Neuronal stem cell (in vitro differentiated cells): ENCODE measurements at regions not wholly inside any gene's neighbourhood (a gene's known extent, or its start where the extent isn't known, plus 50 kb on each side); places are given as distances from the start of the nearest gene placed in this dataset.
"Not testable (repeated sequence)": the region's sequence is repeated elsewhere in the genome, so short reads cannot be mapped to it uniquely, and the experiment has no call there.

Experiments used
- DNase-seq: peaks from one replicate; pipeline ENCODE4 v3.0.0-alpha.2; 2013; ENCODE audit warnings: low spot score
- H2AFZ ChIP-seq: one replicate; pipeline ENCODE4 v1.6.1; 2013; ENCODE audit warnings: mild to moderate bottlenecking, low read length, inconsistent platforms
- H2AK5ac ChIP-seq: 2 replicates; pipeline ENCODE4 v1.6.1; 2013; ENCODE audit warnings: low read depth, mild to moderate bottlenecking, inconsistent platforms, low read length, moderate library complexity, mixed read lengths
- H2BK120ac ChIP-seq: 2 replicates; pipeline ENCODE4 v1.6.1; 2013; ENCODE audit warnings: low read depth, mild to moderate bottlenecking, inconsistent platforms, low read length, moderate library complexity, mixed read lengths
- H2BK12ac ChIP-seq: one replicate; pipeline ENCODE4 v1.6.1; 2013; ENCODE audit warnings: low read length, inconsistent platforms
- H2BK15ac ChIP-seq: 2 replicates; pipeline ENCODE4 v1.6.1; 2013; ENCODE audit warnings: mild to moderate bottlenecking, low read length, inconsistent platforms, mixed read lengths
- H2BK5ac ChIP-seq: one replicate; pipeline ENCODE4 v1.6.1; 2013; ENCODE audit warnings: inconsistent platforms, mild to moderate bottlenecking, low read length, moderate library complexity
- H3K14ac ChIP-seq: one replicate; pipeline ENCODE4 v1.6.1; 2013; ENCODE audit warnings: low read length, inconsistent platforms
- H3K18ac ChIP-seq: 2 replicates; pipeline ENCODE4 v1.6.1; 2013; ENCODE audit warnings: low read length, inconsistent platforms
- H3K23ac ChIP-seq: 2 replicates; pipeline ENCODE4 v1.6.1; 2013; ENCODE audit warnings: low read depth, mild to moderate bottlenecking, mixed read lengths, low read length, inconsistent platforms; ENCODE audit not compliant: poor library complexity
- H3K27ac ChIP-seq: replicated peaks from 3 replicates; pipeline ENCODE4 v1.5.1; 2013; ENCODE audit warnings: low read length, inconsistent platforms
- H3K27me3 ChIP-seq, 3 experiments: 2 replicates each; pipeline ENCODE4 v1.6.1; 2013; ENCODE audit warnings: low read length in 3 of 3, mild to moderate bottlenecking in 2 of 3, inconsistent platforms in 1 of 3, low read depth in 1 of 3, mixed read lengths in 1 of 3, moderate library complexity in 1 of 3; ENCODE audit not compliant: control insufficient read depth in 3 of 3, insufficient read depth in 3 of 3
- H3K36me3 ChIP-seq, 2 donors: replicated peaks in 1 of 2; 2 replicates each; pipeline ENCODE4 v1.6.1; 2013; ENCODE audit warnings: low read length in 2 of 2; ENCODE audit not compliant: control insufficient read depth in 2 of 2, insufficient read depth in 2 of 2
- H3K4ac ChIP-seq: 2 replicates; pipeline ENCODE4 v1.6.1; 2013; ENCODE audit warnings: inconsistent platforms, mild to moderate bottlenecking, low read length, moderate library complexity
- H3K4me1 ChIP-seq, 2 donors: 1 replicate in 1 of 2; 2 replicates in 1 of 2; pipeline ENCODE4 v1.6.1; 2013; ENCODE audit warnings: low read length in 2 of 2, low read depth in 1 of 2; ENCODE audit not compliant: control insufficient read depth in 2 of 2, insufficient read depth in 1 of 2
- H3K4me2 ChIP-seq: one replicate; pipeline ENCODE4 v1.6.1; 2013; ENCODE audit warnings: mild to moderate bottlenecking, low read length, inconsistent platforms; ENCODE audit not compliant: insufficient read depth, poor library complexity, severe bottlenecking
- H3K4me3 ChIP-seq, 2 donors: 2 replicates each; pipeline ENCODE4 v1.5.1; 2013; ENCODE audit warnings: low read length in 2 of 2, mild to moderate bottlenecking in 2 of 2, inconsistent platforms in 1 of 2, moderate library complexity in 1 of 2
- H3K79me1 ChIP-seq: one replicate; pipeline ENCODE4 v1.6.1; 2013; ENCODE audit warnings: low read depth, mild to moderate bottlenecking, inconsistent platforms, low read length, moderate library complexity
- H3K9ac ChIP-seq: one replicate; pipeline ENCODE4 v1.6.1; 2013; ENCODE audit warnings: mild to moderate bottlenecking, low read depth, low read length, inconsistent platforms; ENCODE audit not compliant: poor library complexity
- H3K9me3 ChIP-seq, 2 donors: replicated peaks in 1 of 2; 2 replicates each; pipeline versions ENCODE3 to v1.6.1; 2013; ENCODE audit warnings: low read length in 2 of 2, mild to moderate bottlenecking in 2 of 2, inconsistent platforms in 1 of 2, low read depth in 1 of 2, mixed read lengths in 1 of 2, moderate library complexity in 1 of 2; ENCODE audit not compliant: control insufficient read depth in 2 of 2, insufficient read depth in 1 of 2
- H4K8ac ChIP-seq: one replicate; pipeline ENCODE4 v1.6.1; 2013; ENCODE audit warnings: low read depth, mild to moderate bottlenecking, inconsistent platforms, low read length, moderate library complexity
- H4K91ac ChIP-seq: one replicate; pipeline ENCODE4 v1.6.1; 2013; ENCODE audit warnings: low read length, low read depth, mild to moderate bottlenecking, inconsistent platforms; ENCODE audit not compliant: poor library complexity
- WGBS, 2 donors: extraction: QIAGEN DNeasy Blood & Tissue Kit; methylation state at CpG; one replicate each; pipeline ENCODE4 v1.1.7; 2013; ENCODE audit warnings: missing lambda C conversion rate in 2 of 2, mixed read lengths in 1 of 2; ENCODE audit not compliant: insufficient read length in 2 of 2, insufficient replicate concordance in 1 of 2; ENCODE audit errors: extremely low coverage in 2 of 2; 5-methylcytosine and 5-hydroxymethylcytosine counted together

DNA sequence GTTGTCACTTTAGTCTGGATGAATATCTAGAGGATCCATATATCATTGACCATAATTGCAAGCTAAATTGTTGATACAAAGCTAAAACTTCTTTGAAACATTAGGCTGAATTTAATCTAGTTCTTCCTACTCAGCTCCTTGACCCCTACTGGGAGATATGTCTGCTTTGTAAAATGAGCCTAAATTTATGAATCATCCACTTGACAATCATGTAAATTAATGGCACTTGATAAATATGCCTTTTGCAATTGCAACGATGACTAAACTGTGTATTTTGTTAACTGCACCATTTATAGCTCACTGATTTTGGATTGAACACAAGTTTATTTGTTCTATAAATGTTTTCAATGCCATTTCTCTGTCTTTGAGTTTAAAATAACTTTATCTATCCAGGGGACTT is 1616.5 kb upstream of the FLRT2 start:
- H3K9me3 ChIP-seq, result no peaks in the 10 kb centered on the region
- no peak overlapping the region for H3K4me2 ChIP-seq
- WGBS, 2 donors, result no CpG with 5 or more reads among the region's 1 CpG

GRCh38 chr14:83918546-83918945 is 1611.4 kb upstream of the FLRT2 start:
- H3K18ac ChIP-seq, result no peak overlapping the region
- no peak overlapping the region for H2BK120ac ChIP-seq
- H4K91ac ChIP-seq, result no peak overlapping the region
- no CpG with 5 or more reads among the region's 2 CpGs for WGBS, 2 donors
- no peak overlapping the region for H3K4me3 ChIP-seq
- H3K27ac ChIP-seq, result no peak overlapping the region
- H3K27me3 ChIP-seq, result no peaks in the 10 kb centered on the region
- H3K36me3 ChIP-seq, result no peaks in the 10 kb centered on the region
- no peak overlapping the region for H4K8ac ChIP-seq
- H3K4me2 ChIP-seq, result no peak overlapping the region
- H3K9me3 ChIP-seq, result no peaks in the 10 kb centered on the region
- no peaks in the 10 kb centered on the region for H3K4me1 ChIP-seq
- no peaks in the 10 kb centered on the region for H3K79me1 ChIP-seq
- no peak overlapping the region for H2BK5ac ChIP-seq
- no peak overlapping the region for H2AFZ ChIP-seq
- H2AK5ac ChIP-seq, result no peak overlapping the region
- H2BK15ac ChIP-seq, result no peak overlapping the region
- no peak for DNase-seq
- H3K4ac ChIP-seq, result no peak overlapping the region
- H2BK12ac ChIP-seq, result no peak overlapping the region
- H3K23ac ChIP-seq, result no peak overlapping the region
- no peak overlapping the region for H3K9ac ChIP-seq
- H3K14ac ChIP-seq, result no peak overlapping the region

More for the DNA sequence above, 1616.5 kb upstream of the FLRT2 start:
- H3K4me1 ChIP-seq, result peaks cover 0 to 2% of the 10 kb centered on the region in 2 donors
- no peak overlapping the region for H3K18ac ChIP-seq
- no peak overlapping the region for H2BK5ac ChIP-seq
- H3K4ac ChIP-seq, result no peak overlapping the region
- H2BK15ac ChIP-seq, result no peak overlapping the region
- no peak overlapping the region for H3K4me3 ChIP-seq
- no peaks in the 10 kb centered on the region for H3K36me3 ChIP-seq
- H3K9ac ChIP-seq, result no peak overlapping the region
- no peak overlapping the region for H3K27ac ChIP-seq
- no peaks in the 10 kb centered on the region for H3K79me1 ChIP-seq
- no peak overlapping the region for H2AFZ ChIP-seq
- H4K8ac ChIP-seq, result no peak overlapping the region
- H3K27me3 ChIP-seq, result no peaks in the 10 kb centered on the region
- H2AK5ac ChIP-seq, result no peak overlapping the region
- H2BK120ac ChIP-seq, result no peak overlapping the region
- H3K23ac ChIP-seq, result no peak overlapping the region
- no peak overlapping the region for H2BK12ac ChIP-seq
- no peak overlapping the region for H4K91ac ChIP-seq
- H3K14ac ChIP-seq, result no peak overlapping the region
- no peak for DNase-seq

DNA sequence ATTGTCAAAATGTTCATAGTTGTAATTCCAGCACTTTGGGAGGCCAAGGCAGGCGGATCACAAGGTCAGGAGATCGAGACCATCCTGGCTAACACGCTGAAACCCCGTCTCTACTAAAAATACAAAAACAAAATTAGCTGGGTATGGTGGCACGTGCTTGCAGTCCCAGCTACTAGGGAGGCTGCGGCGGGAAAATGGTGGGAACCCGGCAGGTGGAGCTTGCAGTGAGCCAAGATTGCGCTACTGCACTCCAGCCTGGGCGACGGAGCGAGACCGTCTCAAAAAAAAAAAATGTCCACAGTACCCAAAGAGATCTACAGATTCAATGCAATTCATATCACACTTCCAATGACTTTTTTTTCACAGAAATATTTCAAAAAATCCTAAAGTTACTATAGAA is 1610.3 kb upstream of the FLRT2 start:
- not testable (repeated sequence) for H3K4me2 ChIP-seq, H3K27me3 ChIP-seq, H4K8ac ChIP-seq, H3K9ac ChIP-seq, H2BK120ac ChIP-seq, H2AFZ ChIP-seq, H3K9me3 ChIP-seq, H3K36me3 ChIP-seq, H3K4me3 ChIP-seq, DNase-seq, H3K79me1 ChIP-seq, H2BK5ac ChIP-seq, H3K4ac ChIP-seq, H3K23ac ChIP-seq, H3K14ac ChIP-seq, H3K4me1 ChIP-seq, H4K91ac ChIP-seq, H2BK12ac ChIP-seq, H3K18ac ChIP-seq, H3K27ac ChIP-seq, H2BK15ac ChIP-seq, H2AK5ac ChIP-seq
- no CpG with 5 or more reads among the region's 13 CpGs for WGBS, 2 donors

GRCh38 chr14:83923842-83924241 is 1606.1 kb upstream of the FLRT2 start:
- no peak overlapping the region for H4K8ac ChIP-seq
- no peak overlapping the region for H3K9ac ChIP-seq
- no peak overlapping the region for H3K23ac ChIP-seq
- no CpG with 5 or more reads among the region's 4 CpGs for WGBS, 2 donors
- H3K27ac ChIP-seq, result no peak overlapping the region
- no peak overlapping the region for H4K91ac ChIP-seq
- H3K4me3 ChIP-seq, result no peak overlapping the region
- no peaks in the 10 kb centered on the region for H3K27me3 ChIP-seq
- H3K14ac ChIP-seq, result no peak overlapping the region
- no peak overlapping the region for H2BK12ac ChIP-seq
- no peak overlapping the region for H2BK120ac ChIP-seq
- no peak overlapping the region for H2AFZ ChIP-seq
- DNase-seq, result no peak
- no peak overlapping the region for H2AK5ac ChIP-seq
- H3K4ac ChIP-seq, result no peak overlapping the region
- no peaks in the 10 kb centered on the region for H3K9me3 ChIP-seq
- peaks cover 0 to 2% of the 10 kb centered on the region in 2 donors for H3K36me3 ChIP-seq
- no peak overlapping the region for H3K4me2 ChIP-seq
- H3K79me1 ChIP-seq, result no peaks in the 10 kb centered on the region
- H2BK15ac ChIP-seq, result no peak overlapping the region
- H2BK5ac ChIP-seq, result no peak overlapping the region
- no peaks in the 10 kb centered on the region for H3K4me1 ChIP-seq
- H3K18ac ChIP-seq, result no peak overlapping the region
